K562 (cell line): ENCODE measurements at regions not wholly inside any gene's neighbourhood (a gene's known extent, or its start where the extent isn't known, plus 50 kb on each side); places are given as distances from the start of the nearest gene placed in this dataset.

ENCODE experiments used
- USF1 ChIP-seq: sonication (generic); formaldehyde crosslinking; IDR thresholded peaks from 2 replicates; pipeline ENCODE4 v1.9.0; 2022; ENCODE audit warnings: mild to moderate bottlenecking, missing genetic modification reagents
- ZNF318 ChIP-seq, 2 experiments: fragments of 450-650 bp; IDR thresholded peaks; 2 replicates each; pipeline ENCODE4 v1.6.1; 2016; ENCODE audit warnings: mild to moderate bottlenecking in 2 of 2, borderline replicate concordance in 1 of 2, low read depth in 1 of 2, moderate library complexity in 1 of 2
- ZNF449 ChIP-seq: fragments of 250-450 bp; sonication (Bioruptor Pico); IDR thresholded peaks from 2 replicates; pipeline ENCODE4 v1.8.0; 2022; ENCODE audit warnings: moderate library complexity, mild to moderate bottlenecking, inconsistent platforms
- ZNF76 ChIP-seq: fragments of 250-450 bp; sonication (Bioruptor Pico); IDR thresholded peaks from 2 replicates; pipeline ENCODE4 v1.4.0; 2020; ENCODE audit warnings: mild to moderate bottlenecking, moderate library complexity, borderline replicate concordance

- TF ChIP-seq ZNF318 (IDR thresholded peaks at IDR 0.05; ENCODE audit: borderline replicate concordance in 1 of 2, low read depth in 1 of 2) (no peak), ZNF449 (no peak), USF1 (no peak), ZNF76 (CRISPR knock-in tag) (no peak)
Observed at GRCh38 chr15:87211547-87211946, 1045.0 kb downstream of the NTRK3 start (continued).
